ENCODE measurements at regions not wholly inside any gene's neighbourhood (a gene's known extent, or its start where the extent isn't known, plus 50 kb on each side); places are given as distances from the start of the nearest gene placed in this dataset.

- DNase-seq = no peak
- Histone ChIP-seq H3K4me2 (no peak overlapping the region), H3K27ac (no peak overlapping the region), H3K27me3 (ENCODE audit: insufficient read depth, low read depth) (peaks cover 1% of the 10 kb centered on the region; the same call in 1 of the 2 replicates), H3F3A (ENCODE audit: insufficient read depth, low read depth) (no peaks in the 10 kb centered on the region), H3K79me2 (ENCODE audit: low read depth) (no peaks in the 10 kb centered on the region), H2AFZ (no peak overlapping the region), H3K9me2 (ENCODE audit: insufficient read depth) (no peaks in the 10 kb centered on the region), H3K36me3 (ENCODE audit: low read depth) (no peaks in the 10 kb centered on the region), H3K9me3 (ENCODE audit: insufficient read depth, low read depth) (no peaks in the 10 kb centered on the region), H4K20me1 (ENCODE audit: insufficient read depth) (no peaks in the 10 kb centered on the region), H3K4me1 (replicated peaks; ENCODE audit: insufficient read depth) (no peaks in the 10 kb centered on the region), H3K4me3 (no peak overlapping the region)
- TF ChIP-seq CTCF (conservative IDR thresholded peaks at IDR 0.05) (no peak), EZH2 (IDR thresholded peaks at IDR 0.05; ENCODE audit: low read depth) (no peak)
- POLR2A ChIA-PET (ENCODE audit: unreplicated experiment) = no interaction called here
- CTCF ChIA-PET = no interaction called here
- BruUV-seq (replicated peaks) = no TSS peak
- intact Hi-C loops (cut with micrococcal nuclease; ENCODE audit: unreplicated experiment) = no loop called here
These were observed 167.3 kb upstream of the NDN start for GRCh38 chr15:23854203-23854911.

- TF ChIP-seq CTCF (conservative IDR thresholded peaks at IDR 0.05) = no peak
- TF ChIP-seq EZH2 (IDR thresholded peaks at IDR 0.05; ENCODE audit: low read depth) = no peak
- DNase-seq = no peak
- Histone ChIP-seq H3K27ac (no peak overlapping the region), H3K9me2 (ENCODE audit: insufficient read depth) (no peaks in the 10 kb centered on the region), H3K4me1 (replicated peaks; ENCODE audit: insufficient read depth) (no peaks in the 10 kb centered on the region), H3K27me3 (ENCODE audit: insufficient read depth, low read depth) (peaks cover 8% of the 10 kb centered on the region; the same call in 1 of the 2 replicates), H2AFZ (no peak overlapping the region), H3K4me2 (no peak overlapping the region), H3F3A (ENCODE audit: insufficient read depth, low read depth) (no peaks in the 10 kb centered on the region), H3K36me3 (ENCODE audit: low read depth) (no peaks in the 10 kb centered on the region), H3K9me3 (ENCODE audit: insufficient read depth, low read depth) (no peaks in the 10 kb centered on the region), H4K20me1 (ENCODE audit: insufficient read depth) (no peaks in the 10 kb centered on the region), H3K79me2 (ENCODE audit: low read depth) (no peaks in the 10 kb centered on the region), H3K4me3 (no peak overlapping the region)
- intact Hi-C loops (cut with micrococcal nuclease; ENCODE audit: unreplicated experiment) = no loop called here
- CTCF ChIA-PET = no interaction called here
- POLR2A ChIA-PET (ENCODE audit: unreplicated experiment) = no interaction called here
- BruUV-seq (replicated peaks) = no TSS peak
These were observed 168.0 kb upstream of the NDN start for GRCh38 chr15:23854912-23855659.

- Histone ChIP-seq H3K9me3 (ENCODE audit: insufficient read depth, low read depth) (no peaks in the 10 kb centered on the region), H4K20me1 (ENCODE audit: insufficient read depth) (no peaks in the 10 kb centered on the region), H3K4me3 (no peak overlapping the region), H3K36me3 (ENCODE audit: low read depth) (no peaks in the 10 kb centered on the region), H3K79me2 (ENCODE audit: low read depth) (no peaks in the 10 kb centered on the region), H3K9me2 (ENCODE audit: insufficient read depth) (no peaks in the 10 kb centered on the region), H3K4me2 (no peak overlapping the region), H3K4me1 (replicated peaks; ENCODE audit: insufficient read depth) (no peaks in the 10 kb centered on the region), H3K27me3 (ENCODE audit: insufficient read depth, low read depth) (peaks cover 11% of the 10 kb centered on the region; the same call in 1 of the 2 replicates), H3K27ac (no peak overlapping the region), H2AFZ (no peak overlapping the region), H3F3A (ENCODE audit: insufficient read depth, low read depth) (no peaks in the 10 kb centered on the region)
- POLR2A ChIA-PET (ENCODE audit: unreplicated experiment) = no interaction called here
- intact Hi-C loops (cut with micrococcal nuclease; ENCODE audit: unreplicated experiment) = no loop called here
- TF ChIP-seq CTCF (conservative IDR thresholded peaks at IDR 0.05) (no peak), EZH2 (IDR thresholded peaks at IDR 0.05; ENCODE audit: low read depth) (no peak)
- CTCF ChIA-PET = no interaction called here
- no peak for DNase-seq
- BruUV-seq (replicated peaks) = no TSS peak
These were observed 168.8 kb upstream of the NDN start for GRCh38 chr15:23855947-23856346.

Measured in PC-9 (cell line).